Fibroblast of lung (primary cell): ENCODE measurements at regions not wholly inside any gene's neighbourhood (a gene's known extent, or its start where the extent isn't known, plus 50 kb on each side); places are given as distances from the start of the nearest gene placed in this dataset.

Source experiments
- EZH2 ChIP-seq: IDR thresholded peaks from 2 replicates; pipeline ENCODE4 v1.5.1; 2012; ENCODE audit warnings: low read length, control low read depth, mild to moderate bottlenecking; ENCODE audit errors: missing control alignments
- TF ChIP-seq, protein P1 (sequence below), 2 donors: IDR thresholded peaks in 1 of 2; conservative IDR thresholded peaks in 1 of 2; 1 replicate in 1 of 2; 2 replicates in 1 of 2; pipeline ENCODE4 v1.5.1; 2011 to 2012; ENCODE audit warnings: low read length in 2 of 2, control low read depth in 1 of 2, inconsistent platforms in 1 of 2, low read depth in 1 of 2, mild to moderate bottlenecking in 1 of 2

DNA sequence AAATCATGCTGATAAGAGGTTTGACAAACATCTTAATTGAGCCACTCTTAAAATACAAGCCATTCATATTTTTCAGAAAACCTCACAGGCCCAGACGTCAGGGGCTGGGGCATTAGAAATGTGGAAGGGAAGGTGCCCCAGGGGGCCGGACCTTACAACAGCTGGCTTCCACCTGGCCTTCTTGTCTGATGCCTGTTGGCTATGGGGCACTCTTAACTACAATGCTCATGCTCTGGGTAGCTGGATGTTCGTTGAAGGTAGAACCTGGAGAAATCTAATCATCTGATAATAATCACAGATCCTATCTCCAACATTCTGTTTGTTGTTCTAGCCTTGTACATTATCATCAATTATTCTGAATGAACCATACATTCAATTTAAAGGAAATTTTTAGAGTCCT, 156.9 kb upstream of the SOX11 start:
- TF ChIP-seq EZH2, result no peak
- TF ChIP-seq, protein P1, sequence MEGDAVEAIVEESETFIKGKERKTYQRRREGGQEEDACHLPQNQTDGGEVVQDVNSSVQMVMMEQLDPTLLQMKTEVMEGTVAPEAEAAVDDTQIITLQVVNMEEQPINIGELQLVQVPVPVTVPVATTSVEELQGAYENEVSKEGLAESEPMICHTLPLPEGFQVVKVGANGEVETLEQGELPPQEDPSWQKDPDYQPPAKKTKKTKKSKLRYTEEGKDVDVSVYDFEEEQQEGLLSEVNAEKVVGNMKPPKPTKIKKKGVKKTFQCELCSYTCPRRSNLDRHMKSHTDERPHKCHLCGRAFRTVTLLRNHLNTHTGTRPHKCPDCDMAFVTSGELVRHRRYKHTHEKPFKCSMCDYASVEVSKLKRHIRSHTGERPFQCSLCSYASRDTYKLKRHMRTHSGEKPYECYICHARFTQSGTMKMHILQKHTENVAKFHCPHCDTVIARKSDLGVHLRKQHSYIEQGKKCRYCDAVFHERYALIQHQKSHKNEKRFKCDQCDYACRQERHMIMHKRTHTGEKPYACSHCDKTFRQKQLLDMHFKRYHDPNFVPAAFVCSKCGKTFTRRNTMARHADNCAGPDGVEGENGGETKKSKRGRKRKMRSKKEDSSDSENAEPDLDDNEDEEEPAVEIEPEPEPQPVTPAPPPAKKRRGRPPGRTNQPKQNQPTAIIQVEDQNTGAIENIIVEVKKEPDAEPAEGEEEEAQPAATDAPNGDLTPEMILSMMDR (conservative IDR thresholded peaks at IDR 0.05 in 1 of 2, IDR thresholded peaks at IDR 0.05 in 1 of 2; ENCODE audit: low read depth in 1 of 2, low read length in 2 of 2), result no peak
